ENCODE measurements at regions not wholly inside any gene's neighbourhood (a gene's known extent, or its start where the extent isn't known, plus 50 kb on each side); places are given as distances from the start of the nearest gene placed in this dataset.

DNA sequence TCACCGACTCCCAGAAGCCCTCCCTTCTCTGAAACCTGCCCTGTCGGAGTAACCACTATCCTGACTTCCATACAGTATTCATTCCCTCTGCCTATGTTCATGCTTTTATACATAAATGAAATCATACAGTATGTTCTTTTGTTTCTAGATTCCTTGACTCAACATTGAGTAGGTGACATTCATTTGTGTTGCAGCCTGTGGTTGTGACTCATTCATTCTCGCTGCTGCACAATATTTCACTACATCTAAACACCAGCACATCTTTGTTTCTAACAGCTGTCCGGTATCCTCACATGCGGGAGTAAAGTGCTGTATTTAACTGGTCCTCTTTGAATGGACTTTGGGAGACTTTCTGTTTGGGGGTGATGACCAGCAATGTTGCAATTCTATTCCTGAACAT lies 135.0 kb upstream of the FOXF1 start:
- TF ChIP-seq TCF7L2 (IDR thresholded peaks at IDR 0.05; ENCODE audit: low read depth, low read length) (no peak), POLR2AphosphoS5 (IDR thresholded peaks at IDR 0.05; ENCODE audit: low read depth, low read length) (no peak), SIN3A (IDR thresholded peaks at IDR 0.05; ENCODE audit: borderline replicate concordance, insufficient read depth, low read depth, low read length) (no peak), CTCF (IDR thresholded peaks at IDR 0.05) (no peak)
- TF ChIP-seq, protein P1, sequence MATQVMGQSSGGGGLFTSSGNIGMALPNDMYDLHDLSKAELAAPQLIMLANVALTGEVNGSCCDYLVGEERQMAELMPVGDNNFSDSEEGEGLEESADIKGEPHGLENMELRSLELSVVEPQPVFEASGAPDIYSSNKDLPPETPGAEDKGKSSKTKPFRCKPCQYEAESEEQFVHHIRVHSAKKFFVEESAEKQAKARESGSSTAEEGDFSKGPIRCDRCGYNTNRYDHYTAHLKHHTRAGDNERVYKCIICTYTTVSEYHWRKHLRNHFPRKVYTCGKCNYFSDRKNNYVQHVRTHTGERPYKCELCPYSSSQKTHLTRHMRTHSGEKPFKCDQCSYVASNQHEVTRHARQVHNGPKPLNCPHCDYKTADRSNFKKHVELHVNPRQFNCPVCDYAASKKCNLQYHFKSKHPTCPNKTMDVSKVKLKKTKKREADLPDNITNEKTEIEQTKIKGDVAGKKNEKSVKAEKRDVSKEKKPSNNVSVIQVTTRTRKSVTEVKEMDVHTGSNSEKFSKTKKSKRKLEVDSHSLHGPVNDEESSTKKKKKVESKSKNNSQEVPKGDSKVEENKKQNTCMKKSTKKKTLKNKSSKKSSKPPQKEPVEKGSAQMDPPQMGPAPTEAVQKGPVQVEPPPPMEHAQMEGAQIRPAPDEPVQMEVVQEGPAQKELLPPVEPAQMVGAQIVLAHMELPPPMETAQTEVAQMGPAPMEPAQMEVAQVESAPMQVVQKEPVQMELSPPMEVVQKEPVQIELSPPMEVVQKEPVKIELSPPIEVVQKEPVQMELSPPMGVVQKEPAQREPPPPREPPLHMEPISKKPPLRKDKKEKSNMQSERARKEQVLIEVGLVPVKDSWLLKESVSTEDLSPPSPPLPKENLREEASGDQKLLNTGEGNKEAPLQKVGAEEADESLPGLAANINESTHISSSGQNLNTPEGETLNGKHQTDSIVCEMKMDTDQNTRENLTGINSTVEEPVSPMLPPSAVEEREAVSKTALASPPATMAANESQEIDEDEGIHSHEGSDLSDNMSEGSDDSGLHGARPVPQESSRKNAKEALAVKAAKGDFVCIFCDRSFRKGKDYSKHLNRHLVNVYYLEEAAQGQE (IDR thresholded peaks at IDR 0.05; ENCODE audit: insufficient read depth in 1 of 2, low read depth in 2 of 2, low read length in 1 of 2) = no peak
- ChIA-PET POLR2A (no interaction called here), CTCF (no interaction called here)
- DNase-seq (ENCODE audit: low read depth, low spot score) (no peak), ATAC-seq (no peak)
- Histone ChIP-seq H3K4me3 (ENCODE audit: low read depth in 2 of 2, low read length in 2 of 2) (no peak overlapping the region), H3K4me1 (ENCODE audit: control insufficient read depth, insufficient read depth, low read length) (no peaks in the 10 kb centered on the region), H3K36me3 (ENCODE audit: control insufficient read depth, insufficient read depth, low read length) (no peaks in the 10 kb centered on the region), H3K9me3 (ENCODE audit: control insufficient read depth, insufficient read depth, low read depth, low read length) (no peaks in the 10 kb centered on the region), H3K27ac (ENCODE audit: low read length) (no peak overlapping the region), H3K27me3 (ENCODE audit: control insufficient read depth, insufficient read depth, low read length) (no peaks in the 10 kb centered on the region)
- BruUV-seq (replicated peaks) = no TSS peak
- intact Hi-C loops (cut with micrococcal nuclease; ENCODE audit: unreplicated experiment) (no loop called here), in situ Hi-C loops (cut with HindIII; ENCODE audit: low pct_unique_long_range_greater_than_20kb, low sequenced_read_pairs) (no loop called here)

DNA sequence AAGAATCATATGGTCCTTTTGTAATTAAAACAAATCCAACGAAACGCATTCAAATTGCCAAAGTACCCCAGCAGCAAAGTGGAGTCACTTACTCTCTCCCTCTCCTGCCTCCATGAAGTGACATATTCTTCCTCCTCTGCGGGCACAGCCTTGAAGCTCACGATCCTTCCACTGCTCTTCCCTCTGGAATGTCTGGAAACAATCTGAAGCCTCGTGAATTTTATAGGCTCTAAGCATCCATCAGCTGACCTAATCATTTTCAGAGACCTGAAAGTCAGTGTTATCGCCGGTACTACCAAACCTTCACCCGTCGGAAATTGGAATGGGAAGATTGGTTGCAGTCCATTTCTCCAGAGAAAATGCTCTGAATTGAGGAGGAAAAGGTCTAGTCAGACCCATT lies 134.5 kb upstream of the FOXF1 start:
- H3K27ac ChIP-seq (ENCODE audit: low read length) = no peak overlapping the region

More for the DNA sequence above, 134.5 kb upstream of the FOXF1 start:
- CTCF ChIA-PET = no interaction called here
- Histone ChIP-seq H3K27me3 (ENCODE audit: control insufficient read depth, insufficient read depth, low read length) (no peaks in the 10 kb centered on the region), H3K4me3 (ENCODE audit: low read depth in 2 of 2, low read length in 2 of 2) (no peak overlapping the region), H3K4me1 (ENCODE audit: control insufficient read depth, insufficient read depth, low read length) (no peaks in the 10 kb centered on the region), H3K9me3 (ENCODE audit: control insufficient read depth, insufficient read depth, low read depth, low read length) (no peaks in the 10 kb centered on the region), H3K36me3 (ENCODE audit: control insufficient read depth, insufficient read depth, low read length) (no peaks in the 10 kb centered on the region)
- intact Hi-C loops (cut with micrococcal nuclease; ENCODE audit: unreplicated experiment) = no loop called here
- in situ Hi-C loops (cut with HindIII; ENCODE audit: low pct_unique_long_range_greater_than_20kb, low sequenced_read_pairs) = no loop called here
- BruUV-seq (replicated peaks) = no TSS peak
- ATAC-seq = no peak
- TF ChIP-seq TCF7L2 (IDR thresholded peaks at IDR 0.05; ENCODE audit: low read depth, low read length) = no peak
- TF ChIP-seq, protein P1 (IDR thresholded peaks at IDR 0.05; ENCODE audit: insufficient read depth in 1 of 2, low read depth in 2 of 2, low read length in 1 of 2) = no peak
- no peak for TF ChIP-seq SIN3A (IDR thresholded peaks at IDR 0.05; ENCODE audit: borderline replicate concordance, insufficient read depth, low read depth, low read length)
- TF ChIP-seq POLR2AphosphoS5 (IDR thresholded peaks at IDR 0.05; ENCODE audit: low read depth, low read length) = no peak
- TF ChIP-seq CTCF (IDR thresholded peaks at IDR 0.05) = no peak
- no peak for DNase-seq (ENCODE audit: low read depth, low spot score)
- POLR2A ChIA-PET = no interaction called here

Data from Panc1 (cell line).